Stimulated activated CD4-positive, alpha-beta T cell treated with anti-CD3 and anti-CD28 coated beads, Interleukin-4, amount 100 ng/mL, for 24 hours (primary cell): ENCODE measurements at regions not wholly inside any gene's neighbourhood (a gene's known extent, or its start where the extent isn't known, plus 50 kb on each side); places are given as distances from the start of the nearest gene placed in this dataset.

Source experiments
- DNase-seq: peaks from one replicate; pipeline ENCODE4 v3.0.0-alpha.2; 2020

GRCh38 chr3:137205394-137206045 is 247.7 kb downstream of the IL20RB start:
- no peak for DNase-seq

- DNase-seq = no peak
Observed at GRCh38 chr3:137207616-137208015, 249.8 kb downstream of the IL20RB start.

- DNase-seq = no peak
Observed at GRCh38 chr3:137217733-137218132, 259.9 kb downstream of the IL20RB start.

- no peak for DNase-seq
Observed at GRCh38 chr3:137219801-137220445, 262.1 kb downstream of the IL20RB start.

DNA sequence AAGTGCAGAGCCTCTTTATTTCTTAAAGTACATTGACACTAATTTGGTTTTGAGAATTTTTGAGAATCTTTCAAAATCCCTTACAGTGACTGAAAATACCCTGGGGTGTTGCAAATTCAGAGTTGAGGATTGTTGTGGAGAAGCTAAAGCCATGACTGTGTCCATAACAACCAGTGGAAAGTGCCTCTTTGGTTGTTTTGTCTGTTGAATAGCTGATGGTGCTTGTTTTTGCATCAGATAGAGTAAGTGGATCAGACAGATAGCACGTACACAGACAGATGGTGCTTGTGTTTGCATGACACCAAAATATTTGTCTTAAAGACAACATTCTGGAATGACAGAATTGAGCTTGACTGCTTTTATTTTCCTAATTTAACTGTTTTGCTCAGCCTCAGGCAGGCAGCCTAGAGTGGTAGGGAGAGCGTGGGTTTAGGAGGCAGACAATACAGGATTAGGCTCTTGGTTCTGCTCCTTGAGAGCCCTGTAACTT is 265.0 kb downstream of the IL20RB start:
- DNase-seq = no peak

GRCh38 chr3:137224464-137224863 is 266.7 kb downstream of the IL20RB start:
- no peak for DNase-seq

DNA sequence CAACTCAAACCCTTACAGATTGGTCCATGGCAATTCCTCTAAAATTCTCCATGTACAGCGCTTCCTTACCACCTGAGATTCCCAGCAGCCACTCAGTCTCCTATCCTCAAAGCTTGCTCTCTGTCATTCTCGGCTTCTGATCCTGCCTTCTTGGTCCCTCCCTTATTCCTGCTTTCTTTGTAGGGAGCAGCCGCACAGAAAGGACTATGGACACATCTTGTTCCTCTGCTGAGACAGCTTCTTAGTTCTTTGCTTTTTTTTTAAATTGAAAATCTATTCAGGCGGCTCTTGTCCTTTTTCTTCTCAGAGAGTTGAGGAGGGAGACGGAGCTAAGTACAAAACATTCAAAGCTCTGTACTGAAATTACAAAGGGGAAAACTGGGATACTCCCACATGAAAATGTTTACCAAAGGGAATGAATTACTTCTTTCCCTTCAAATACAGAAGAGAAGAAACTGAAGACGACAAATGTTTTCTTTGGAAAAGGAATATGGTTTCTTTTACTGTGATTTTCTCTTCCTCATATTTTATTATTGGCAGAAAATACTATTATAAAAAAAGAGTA is 285.1 kb downstream of the IL20RB start:
- DNase-seq = no peak

- no peak for DNase-seq
Observed at GRCh38 chr3:137246491-137246890, 288.7 kb downstream of the IL20RB start.

- DNase-seq = no peak
Observed at GRCh38 chr3:137249311-137249940, 291.6 kb downstream of the IL20RB start.

DNA sequence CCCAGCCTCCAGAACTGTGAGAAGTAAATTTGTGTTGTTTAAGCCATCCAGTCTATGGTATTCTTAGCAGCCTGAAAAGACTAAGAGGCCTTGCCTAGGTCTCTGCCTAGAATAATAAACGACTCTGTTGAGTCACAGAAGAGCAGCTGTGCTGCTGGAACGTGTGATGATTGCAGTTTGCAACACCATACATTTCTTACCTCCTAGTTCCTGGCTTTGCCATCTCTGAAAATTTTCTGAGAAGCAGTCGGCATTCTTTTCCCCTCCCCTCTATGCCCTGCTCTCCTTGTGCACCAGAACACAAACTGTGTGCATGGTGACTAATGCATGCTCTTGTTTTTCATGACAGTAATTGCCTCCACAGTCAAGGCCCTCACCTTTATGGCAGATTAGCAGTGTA is 301.3 kb downstream of the IL20RB start:
- DNase-seq = no peak

- no peak for DNase-seq
Observed at GRCh38 chr3:137259701-137260100, 301.9 kb downstream of the IL20RB start.

DNA sequence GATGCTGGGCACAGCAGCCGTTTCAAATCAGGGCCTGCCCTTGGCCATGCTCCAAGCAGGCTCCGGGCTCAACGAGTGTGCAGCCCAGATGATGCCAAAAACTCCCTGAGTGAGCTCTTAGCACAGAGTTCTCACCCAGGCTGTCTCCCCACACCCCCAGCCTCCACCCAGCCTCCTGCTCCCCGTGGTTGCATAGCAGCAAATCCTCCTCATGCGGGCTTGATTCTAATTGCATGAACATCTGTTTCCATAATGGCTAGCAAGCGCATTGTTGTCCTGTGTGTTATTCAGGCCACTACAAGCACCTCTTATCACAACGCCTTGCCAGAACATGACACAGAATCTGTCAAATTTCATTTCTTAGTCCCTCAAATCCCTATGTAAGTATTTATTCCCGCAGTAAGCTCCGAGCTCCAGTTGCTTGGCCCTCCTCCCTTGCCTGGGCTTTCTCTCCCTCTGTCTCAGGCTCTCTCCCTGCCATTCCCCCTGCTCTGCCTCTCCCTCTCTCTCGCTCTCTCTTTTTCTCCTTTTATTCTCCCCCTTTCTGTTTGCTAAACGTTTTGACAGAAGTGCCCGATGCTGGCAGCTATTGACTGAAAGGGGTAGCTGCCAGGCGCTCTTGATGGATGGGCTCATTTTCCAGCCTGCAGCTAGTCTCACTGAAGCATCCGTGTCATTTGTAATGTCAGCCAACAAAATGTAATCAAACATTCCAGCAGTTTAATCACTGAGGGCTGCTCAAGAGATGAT is 306.5 kb downstream of the IL20RB start:
- no peak for DNase-seq

- no peak for DNase-seq
Observed at GRCh38 chr3:137264843-137265330, 307.1 kb downstream of the IL20RB start.

GRCh38 chr3:137282871-137283270 is 325.1 kb downstream of the IL20RB start:
- DNase-seq = no peak

DNA sequence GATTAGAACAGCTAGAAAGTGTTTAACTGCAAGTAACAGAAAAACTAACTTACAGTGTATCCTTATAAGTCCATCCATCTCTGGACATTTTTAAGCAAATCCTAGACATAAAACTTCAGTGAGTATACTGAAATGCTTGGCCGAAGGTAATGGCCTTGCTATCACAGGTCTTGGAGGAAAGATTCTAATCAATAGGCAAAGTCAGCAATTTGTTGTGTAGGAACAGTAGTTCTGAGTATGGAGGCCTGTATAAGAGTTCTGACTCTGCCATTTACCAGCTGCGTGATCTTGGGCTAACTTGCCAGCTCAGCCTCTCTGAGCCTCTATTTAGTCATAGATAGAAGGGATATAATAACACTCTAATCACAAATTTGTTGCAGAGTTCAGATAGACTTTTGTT is 328.1 kb downstream of the IL20RB start:
- DNase-seq = no peak

DNA sequence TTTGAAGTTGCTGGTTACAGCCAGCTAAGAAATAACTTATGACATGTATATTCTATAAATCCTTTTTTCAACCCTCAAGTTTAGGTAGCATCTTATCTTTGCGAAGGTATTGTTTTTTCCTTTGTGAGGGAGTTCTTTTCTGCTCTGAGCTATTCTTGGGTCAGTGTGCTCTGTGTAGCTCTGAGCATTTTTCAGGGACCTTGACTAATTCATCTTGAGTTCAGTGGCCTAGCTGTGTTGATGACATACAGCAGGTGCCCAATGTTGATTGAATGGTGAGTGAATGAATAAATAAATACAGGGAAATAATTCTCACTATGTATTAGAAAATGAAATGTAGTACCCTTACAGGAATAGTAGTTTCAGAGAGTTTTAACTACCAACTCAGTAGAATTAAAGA is 335.3 kb downstream of the IL20RB start:
- no peak for DNase-seq

- no peak for DNase-seq
Observed at GRCh38 chr3:137294139-137294538, 336.4 kb downstream of the IL20RB start.

GRCh38 chr3:137294839-137295238 is 337.1 kb downstream of the IL20RB start:
- DNase-seq = no peak

DNA sequence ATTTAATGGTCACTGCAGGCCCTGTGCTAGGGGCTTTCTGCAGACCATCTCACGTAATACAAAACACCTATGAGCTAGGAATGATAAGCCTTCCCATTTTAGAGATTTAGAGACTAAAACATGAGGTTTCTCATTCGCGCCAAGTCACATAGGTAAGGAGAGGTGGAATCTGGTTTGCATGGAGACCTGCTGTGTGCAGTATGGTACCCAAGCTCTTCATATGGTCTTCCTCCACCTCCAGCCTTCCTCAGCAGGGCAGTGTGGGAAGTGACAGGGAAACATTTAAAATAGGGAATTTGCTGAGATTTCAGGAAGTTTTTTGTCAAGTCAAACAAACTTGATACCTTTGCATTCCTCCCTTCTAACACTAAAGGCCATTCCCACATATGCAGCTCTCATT is 337.6 kb downstream of the IL20RB start:
- no peak for DNase-seq

DNA sequence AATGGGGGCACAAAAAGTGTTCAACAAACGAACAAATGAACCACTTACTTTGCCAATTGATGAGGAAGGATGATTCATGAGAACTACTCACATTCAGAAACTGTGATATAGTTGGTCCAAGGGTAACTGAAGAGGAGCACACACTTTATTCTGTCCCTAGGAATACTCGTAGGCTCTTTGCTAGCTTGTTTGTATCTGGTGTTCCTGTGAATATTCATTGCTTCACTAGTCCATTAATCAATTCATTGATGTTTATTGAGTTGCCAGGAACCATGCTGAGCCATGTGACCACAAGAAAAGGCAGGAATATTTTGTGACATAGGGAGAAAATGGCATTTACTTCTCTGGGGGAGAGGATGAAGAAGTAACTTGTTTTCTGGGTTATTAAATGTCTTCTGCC is 338.3 kb downstream of the IL20RB start:
- DNase-seq = no peak

- DNase-seq = no peak
Observed at GRCh38 chr3:137297770-137298169, 340.0 kb downstream of the IL20RB start.

DNA sequence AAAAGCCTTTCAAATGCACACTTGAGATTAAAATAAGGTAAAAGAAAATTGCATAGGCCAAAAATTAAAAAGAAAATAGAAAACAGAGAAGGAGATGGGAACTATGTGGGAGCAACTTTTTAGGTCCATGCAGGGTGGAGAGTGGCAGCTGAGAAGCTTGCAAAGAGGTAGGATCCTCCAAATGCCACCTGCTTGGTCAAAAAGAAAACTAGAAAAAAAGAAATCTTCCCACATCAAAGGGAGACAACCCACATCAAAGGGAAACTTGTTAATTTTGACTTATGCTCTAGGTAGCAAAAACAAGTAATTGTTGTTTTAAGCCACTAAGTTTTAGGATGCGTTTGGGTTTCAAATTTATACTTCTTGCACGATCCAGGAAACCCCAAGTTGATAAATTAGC is 342.9 kb downstream of the IL20RB start:
- DNase-seq = no peak
